ENCODE measurements at regions not wholly inside any gene's neighbourhood (a gene's known extent, or its start where the extent isn't known, plus 50 kb on each side); places are given as distances from the start of the nearest gene placed in this dataset.

DNA sequence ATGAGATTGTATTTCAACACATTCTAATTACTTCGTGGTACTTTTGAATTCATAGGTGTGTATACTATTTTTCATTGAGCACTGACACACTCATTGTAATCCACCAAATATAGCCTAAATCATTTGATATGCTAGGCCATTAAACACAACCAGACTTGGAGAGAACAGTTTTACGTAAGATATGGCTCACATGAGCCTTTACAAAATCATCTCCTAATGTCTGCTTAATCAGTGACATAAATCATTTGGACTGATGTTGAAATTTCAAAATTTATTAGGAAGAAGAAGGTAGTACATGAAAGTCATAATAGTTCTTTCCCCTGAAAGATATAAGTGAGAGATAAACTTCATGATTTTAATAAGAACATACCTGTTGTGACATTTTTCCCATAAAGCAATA lies 550.2 kb upstream of the LINC00305 start:
- Histone ChIP-seq H3K9me3 (ENCODE audit: low read length) (no peaks in the 10 kb centered on the region), H3F3A (ENCODE audit: insufficient read depth, low read length, poor library complexity, severe bottlenecking) (no peaks in the 10 kb centered on the region), H3K4me2 (ENCODE audit: low read length) (no peak overlapping the region), H3K36me3 (ENCODE audit: insufficient read depth, low read length) (no peaks in the 10 kb centered on the region), H3K9me2 (ENCODE audit: insufficient read depth, low read length) (no peaks in the 10 kb centered on the region), H3K27ac (ENCODE audit: low read length) (no peak overlapping the region), H4K20me1 (ENCODE audit: insufficient read depth) (no peaks in the 10 kb centered on the region), H3K9ac (ENCODE audit: low read length) (no peak overlapping the region), H3K27me3 (ENCODE audit: insufficient read depth, low read depth, low read length) (no peaks in the 10 kb centered on the region), H2AFZ (ENCODE audit: low read depth, low read length) (no peak overlapping the region), H3K79me2 (replicated peaks; ENCODE audit: insufficient read depth, low read length) (no peaks in the 10 kb centered on the region), H3K4me3 (ENCODE audit: low read length) (no peak overlapping the region)
- no peak for TF ChIP-seq MXI1 (conservative IDR thresholded peaks at IDR 0.05; ENCODE audit: poor library complexity, severe bottlenecking)
- no peak for TF ChIP-seq TAF1 (IDR thresholded peaks at IDR 0.05; ENCODE audit: low read depth)
- no peak for TF ChIP-seq SMC3 (conservative IDR thresholded peaks at IDR 0.05; ENCODE audit: poor library complexity)
- TF ChIP-seq, protein P1, sequence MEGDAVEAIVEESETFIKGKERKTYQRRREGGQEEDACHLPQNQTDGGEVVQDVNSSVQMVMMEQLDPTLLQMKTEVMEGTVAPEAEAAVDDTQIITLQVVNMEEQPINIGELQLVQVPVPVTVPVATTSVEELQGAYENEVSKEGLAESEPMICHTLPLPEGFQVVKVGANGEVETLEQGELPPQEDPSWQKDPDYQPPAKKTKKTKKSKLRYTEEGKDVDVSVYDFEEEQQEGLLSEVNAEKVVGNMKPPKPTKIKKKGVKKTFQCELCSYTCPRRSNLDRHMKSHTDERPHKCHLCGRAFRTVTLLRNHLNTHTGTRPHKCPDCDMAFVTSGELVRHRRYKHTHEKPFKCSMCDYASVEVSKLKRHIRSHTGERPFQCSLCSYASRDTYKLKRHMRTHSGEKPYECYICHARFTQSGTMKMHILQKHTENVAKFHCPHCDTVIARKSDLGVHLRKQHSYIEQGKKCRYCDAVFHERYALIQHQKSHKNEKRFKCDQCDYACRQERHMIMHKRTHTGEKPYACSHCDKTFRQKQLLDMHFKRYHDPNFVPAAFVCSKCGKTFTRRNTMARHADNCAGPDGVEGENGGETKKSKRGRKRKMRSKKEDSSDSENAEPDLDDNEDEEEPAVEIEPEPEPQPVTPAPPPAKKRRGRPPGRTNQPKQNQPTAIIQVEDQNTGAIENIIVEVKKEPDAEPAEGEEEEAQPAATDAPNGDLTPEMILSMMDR (IDR thresholded peaks at IDR 0.05; ENCODE audit: poor library complexity, severe bottlenecking): no peak
- TF ChIP-seq EZH2 (IDR thresholded peaks at IDR 0.05; ENCODE audit: borderline replicate concordance, insufficient read depth, low read length, poor library complexity, severe bottlenecking): no peak
- TF ChIP-seq EP300 (conservative IDR thresholded peaks at IDR 0.05; ENCODE audit: poor library complexity, severe bottlenecking): no peak
- TF ChIP-seq, protein P2, sequence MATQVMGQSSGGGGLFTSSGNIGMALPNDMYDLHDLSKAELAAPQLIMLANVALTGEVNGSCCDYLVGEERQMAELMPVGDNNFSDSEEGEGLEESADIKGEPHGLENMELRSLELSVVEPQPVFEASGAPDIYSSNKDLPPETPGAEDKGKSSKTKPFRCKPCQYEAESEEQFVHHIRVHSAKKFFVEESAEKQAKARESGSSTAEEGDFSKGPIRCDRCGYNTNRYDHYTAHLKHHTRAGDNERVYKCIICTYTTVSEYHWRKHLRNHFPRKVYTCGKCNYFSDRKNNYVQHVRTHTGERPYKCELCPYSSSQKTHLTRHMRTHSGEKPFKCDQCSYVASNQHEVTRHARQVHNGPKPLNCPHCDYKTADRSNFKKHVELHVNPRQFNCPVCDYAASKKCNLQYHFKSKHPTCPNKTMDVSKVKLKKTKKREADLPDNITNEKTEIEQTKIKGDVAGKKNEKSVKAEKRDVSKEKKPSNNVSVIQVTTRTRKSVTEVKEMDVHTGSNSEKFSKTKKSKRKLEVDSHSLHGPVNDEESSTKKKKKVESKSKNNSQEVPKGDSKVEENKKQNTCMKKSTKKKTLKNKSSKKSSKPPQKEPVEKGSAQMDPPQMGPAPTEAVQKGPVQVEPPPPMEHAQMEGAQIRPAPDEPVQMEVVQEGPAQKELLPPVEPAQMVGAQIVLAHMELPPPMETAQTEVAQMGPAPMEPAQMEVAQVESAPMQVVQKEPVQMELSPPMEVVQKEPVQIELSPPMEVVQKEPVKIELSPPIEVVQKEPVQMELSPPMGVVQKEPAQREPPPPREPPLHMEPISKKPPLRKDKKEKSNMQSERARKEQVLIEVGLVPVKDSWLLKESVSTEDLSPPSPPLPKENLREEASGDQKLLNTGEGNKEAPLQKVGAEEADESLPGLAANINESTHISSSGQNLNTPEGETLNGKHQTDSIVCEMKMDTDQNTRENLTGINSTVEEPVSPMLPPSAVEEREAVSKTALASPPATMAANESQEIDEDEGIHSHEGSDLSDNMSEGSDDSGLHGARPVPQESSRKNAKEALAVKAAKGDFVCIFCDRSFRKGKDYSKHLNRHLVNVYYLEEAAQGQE (IDR thresholded peaks at IDR 0.05; ENCODE audit: borderline replicate concordance): no peak
- no peak for TF ChIP-seq POLR2AphosphoS5 (IDR thresholded peaks at IDR 0.05)
- TF ChIP-seq RAD21 (conservative IDR thresholded peaks at IDR 0.05): no peak

DNA sequence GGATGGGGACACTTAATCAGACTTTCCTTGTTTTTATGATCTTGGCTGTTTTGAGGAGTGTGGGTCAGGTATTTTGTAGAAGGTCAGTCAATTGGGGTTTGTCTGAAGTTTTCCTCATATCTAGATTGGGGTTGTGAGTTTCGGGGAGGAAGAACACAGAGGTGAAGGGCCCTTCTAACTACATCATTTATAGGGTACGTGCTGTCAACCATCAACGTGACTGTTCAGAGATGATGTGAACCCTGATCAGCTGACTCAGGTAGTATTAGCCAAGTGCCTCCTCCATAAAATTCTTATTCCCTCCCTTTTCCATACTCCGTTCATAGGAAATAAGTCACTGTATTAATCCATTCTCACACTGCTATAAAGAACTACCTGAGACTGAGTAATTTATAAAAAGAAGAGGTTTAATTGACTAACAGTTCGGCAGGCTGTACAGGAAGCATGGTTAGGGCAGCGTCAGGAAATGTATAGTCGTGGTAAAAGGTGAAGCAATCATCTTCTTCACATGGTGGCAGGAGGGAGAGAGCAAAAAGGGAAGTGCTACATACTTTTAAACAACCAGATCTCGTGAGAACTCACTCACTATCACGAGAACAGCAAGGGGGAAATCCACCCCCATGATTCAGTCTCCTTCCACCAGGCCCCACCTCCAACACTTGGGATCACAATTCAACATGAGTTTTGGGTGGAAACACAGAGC lies 547.1 kb upstream of the LINC00305 start:
- Histone ChIP-seq H3K36me3 (ENCODE audit: insufficient read depth, low read length) (no peaks in the 10 kb centered on the region), H3K9me2 (ENCODE audit: insufficient read depth, low read length) (no peaks in the 10 kb centered on the region), H3F3A (ENCODE audit: insufficient read depth, low read length, poor library complexity, severe bottlenecking) (no peaks in the 10 kb centered on the region), H3K9me3 (ENCODE audit: low read length) (no peaks in the 10 kb centered on the region), H3K79me2 (replicated peaks; ENCODE audit: insufficient read depth, low read length) (no peaks in the 10 kb centered on the region), H4K20me1 (ENCODE audit: insufficient read depth) (no peaks in the 10 kb centered on the region), H3K27ac (ENCODE audit: low read length) (no peak overlapping the region), H2AFZ (ENCODE audit: low read depth, low read length) (no peak overlapping the region), H3K4me2 (ENCODE audit: low read length) (no peak overlapping the region), H3K27me3 (ENCODE audit: insufficient read depth, low read depth, low read length) (no peaks in the 10 kb centered on the region), H3K9ac (ENCODE audit: low read length) (no peak overlapping the region), H3K4me3 (ENCODE audit: low read length) (no peak overlapping the region)
- TF ChIP-seq EZH2 (IDR thresholded peaks at IDR 0.05; ENCODE audit: borderline replicate concordance, insufficient read depth, low read length, poor library complexity, severe bottlenecking) (no peak), EP300 (conservative IDR thresholded peaks at IDR 0.05; ENCODE audit: poor library complexity, severe bottlenecking) (no peak), POLR2AphosphoS5 (IDR thresholded peaks at IDR 0.05) (no peak), RAD21 (conservative IDR thresholded peaks at IDR 0.05) (no peak), MXI1 (conservative IDR thresholded peaks at IDR 0.05; ENCODE audit: poor library complexity, severe bottlenecking) (no peak), SMC3 (conservative IDR thresholded peaks at IDR 0.05; ENCODE audit: poor library complexity) (no peak), TAF1 (IDR thresholded peaks at IDR 0.05; ENCODE audit: low read depth) (no peak)
- TF ChIP-seq, protein P1 (IDR thresholded peaks at IDR 0.05; ENCODE audit: poor library complexity, severe bottlenecking): no peak
- TF ChIP-seq, protein P2 (IDR thresholded peaks at IDR 0.05; ENCODE audit: borderline replicate concordance): no peak

All from neural cell (in vitro differentiated cells).